Right atrium auricular region (tissue), 2 donors: ENCODE measurements at regions not wholly inside any gene's neighbourhood (a gene's known extent, or its start where the extent isn't known, plus 50 kb on each side); places are given as distances from the start of the nearest gene placed in this dataset.

Source experiments
- DNase-seq: peaks from one replicate; pipeline ENCODE4 v3.0.0-alpha.2; 2019; ENCODE audit warnings: low spot score
- H3K27ac ChIP-seq, 2 donors: fragments of 200-600 bp; sonication (generic); 1 replicate in 1 of 2; 2 replicates in 1 of 2; pipeline ENCODE4 v1.5.1; 2016 to 2019
- H3K27me3 ChIP-seq, 2 donors: fragments of 200-600 bp; sonication (generic); one replicate each; pipeline versions ENCODE4 v1.5.1 to v1.6.0; 2017 to 2019
- H3K36me3 ChIP-seq: fragments of 200-600 bp; sonication (generic); one replicate; pipeline ENCODE4 v1.5.1; 2016
- H3K4me1 ChIP-seq, 2 donors: fragments of 200-600 bp; sonication (generic); one replicate each; pipeline versions ENCODE4 v1.5.1 to v1.6.0; 2017 to 2019
- H3K4me3 ChIP-seq, 2 donors: fragments of 200-600 bp; sonication (generic); 1 replicate in 1 of 2; 2 replicates in 1 of 2; pipeline ENCODE4 v1.5.1; 2017 to 2019; ENCODE audit warnings: mild to moderate bottlenecking in 1 of 2, moderate library complexity in 1 of 2
- H3K9me3 ChIP-seq, 2 donors: fragments of 200-600 bp; sonication (generic); one replicate each; pipeline ENCODE4 v1.5.1; 2019
- CTCF ChIP-seq, 2 donors: fragments of 200-600 bp; sonication (generic); IDR thresholded peaks; one replicate each; pipeline ENCODE4 v1.5.1; 2019; ENCODE audit warnings: antibody characterized with exemption in 2 of 2

GRCh38 chr1:10848109-10848684 lies 51.8 kb upstream of the CASZ1 start:
- peaks cover 0 to 9% of the 10 kb centered on the region in 2 donors for H3K4me1 ChIP-seq
- no peak for DNase-seq
- no peak overlapping the region for H3K27ac ChIP-seq
- H3K36me3 ChIP-seq: no peaks in the 10 kb centered on the region
- H3K27me3 ChIP-seq: no peaks in the 10 kb centered on the region
- TF ChIP-seq CTCF (IDR thresholded peaks at IDR 0.05): no peak
- no peak overlapping the region for H3K4me3 ChIP-seq
- peaks cover 0 to 13% of the 10 kb centered on the region in 2 donors for H3K9me3 ChIP-seq

- Histone ChIP-seq H3K4me3 (no peak overlapping the region), H3K27me3 (no peaks in the 10 kb centered on the region), H3K4me1 (peaks cover 0 to 9% of the 10 kb centered on the region in 2 donors), H3K36me3 (no peaks in the 10 kb centered on the region), H3K27ac (no peak overlapping the region), H3K9me3 (no peaks in the 10 kb centered on the region)
- no peak for DNase-seq
- no peak for TF ChIP-seq CTCF (IDR thresholded peaks at IDR 0.05)
Observed at GRCh38 chr1:10850026-10850425, 53.6 kb upstream of the CASZ1 start.

- peak overlapping the region in 1 of 2 donors; percentile 46 for H3K27ac ChIP-seq
- H3K36me3 ChIP-seq: no peaks in the 10 kb centered on the region
- H3K4me1 ChIP-seq: peaks cover 0 to 11% of the 10 kb centered on the region in 2 donors
- no peak overlapping the region for H3K4me3 ChIP-seq
- no peak for TF ChIP-seq CTCF (IDR thresholded peaks at IDR 0.05)
- no peaks in the 10 kb centered on the region for H3K9me3 ChIP-seq
- no peak for DNase-seq
- H3K27me3 ChIP-seq: no peaks in the 10 kb centered on the region
Observed at GRCh38 chr1:10851024-10852013, 54.9 kb upstream of the CASZ1 start.

GRCh38 chr1:10852018-10852417 lies 55.6 kb upstream of the CASZ1 start:
- Histone ChIP-seq H3K27me3 (no peaks in the 10 kb centered on the region), H3K9me3 (no peaks in the 10 kb centered on the region), H3K4me1 (peaks cover 0 to 18% of the 10 kb centered on the region in 2 donors), H3K36me3 (no peaks in the 10 kb centered on the region), H3K27ac (peak overlapping the region in 1 of 2 donors; percentile 46), H3K4me3 (no peak overlapping the region)
- TF ChIP-seq CTCF (IDR thresholded peaks at IDR 0.05): no peak
- no peak for DNase-seq

GRCh38 chr1:10852486-10852885 lies 56.0 kb upstream of the CASZ1 start:
- peak overlapping the region in 1 of 2 donors; percentile 46 for H3K27ac ChIP-seq

More at GRCh38 chr1:10852486-10852885, 56.0 kb upstream of the CASZ1 start:
- no peak for DNase-seq
- H3K9me3 ChIP-seq: no peaks in the 10 kb centered on the region
- no peaks in the 10 kb centered on the region for H3K36me3 ChIP-seq
- H3K4me3 ChIP-seq: no peak overlapping the region
- no peaks in the 10 kb centered on the region for H3K27me3 ChIP-seq
- TF ChIP-seq CTCF (IDR thresholded peaks at IDR 0.05): no peak
- peaks cover 0 to 21% of the 10 kb centered on the region in 2 donors for H3K4me1 ChIP-seq
